HG03432 (cell line): ENCODE measurements at regions not wholly inside any gene's neighbourhood (a gene's known extent, or its start where the extent isn't known, plus 50 kb on each side); places are given as distances from the start of the nearest gene placed in this dataset.
"Not testable (repeated sequence)": the region's sequence is repeated elsewhere in the genome, so short reads cannot be mapped to it uniquely, and the experiment has no call there.

Experiments
- ATAC-seq: cut with Tn5 transposase; IDR thresholded peaks from one replicate; pipeline ENCODE4 v1.9.1; 2021; ENCODE audit warnings: mild to moderate bottlenecking, moderate library complexity; ENCODE audit not compliant: unreplicated experiment

GRCh38 chr5:14954216-14954615, 82.6 kb upstream of the ANKH start:
- ATAC-seq: no peak

GRCh38 chr5:14953075-14953607, 81.6 kb upstream of the ANKH start:
- ATAC-seq: no peak

- no peak for ATAC-seq
These were observed 76.8 kb upstream of the ANKH start for GRCh38 chr5:14948383-14948782.

- ATAC-seq: peak; percentile 87
These were observed 75.4 kb upstream of the ANKH start for GRCh38 chr5:14946815-14947620.

GRCh38 chr5:14945450-14945849, 73.9 kb upstream of the ANKH start:
- no peak for ATAC-seq

GRCh38 chr5:14944996-14945395, 73.4 kb upstream of the ANKH start:
- no peak for ATAC-seq

- ATAC-seq: no peak
These were observed 72.8 kb upstream of the ANKH start for GRCh38 chr5:14944350-14944739.

GRCh38 chr5:14942212-14942611, 70.6 kb upstream of the ANKH start:
- no peak for ATAC-seq

- no peak for ATAC-seq
These were observed 65.7 kb upstream of the ANKH start for GRCh38 chr5:14937254-14937653.

- no peak for ATAC-seq
These were observed 65.0 kb upstream of the ANKH start for GRCh38 chr5:14936588-14936987.

- ATAC-seq: no peak
These were observed 63.8 kb upstream of the ANKH start for GRCh38 chr5:14935341-14935740.

GRCh38 chr5:14932902-14933469, 61.4 kb upstream of the ANKH start:
- no peak for ATAC-seq

- ATAC-seq: no peak
These were observed 58.9 kb upstream of the ANKH start for GRCh38 chr5:14930486-14930885.

GRCh38 chr5:14929293-14930065, 57.9 kb upstream of the ANKH start:
- ATAC-seq: no peak

GRCh38 chr5:14928661-14929060, 57.1 kb upstream of the ANKH start:
- no peak for ATAC-seq

- ATAC-seq: no peak
These were observed 53.7 kb upstream of the ANKH start for GRCh38 chr5:14925326-14925725.

- ATAC-seq: not testable (repeated sequence)
These were observed 51.4 kb upstream of the ANKH start for GRCh38 chr5:14922952-14923351.

- ATAC-seq: no peak
These were observed 50.9 kb upstream of the ANKH start for GRCh38 chr5:14922456-14922855.
